Left hindlimb (tissue), 1 donor: ENCODE measurements at regions not wholly inside any gene's neighbourhood (a gene's known extent, or its start where the extent isn't known, plus 50 kb on each side); places are given as distances from the start of the nearest gene placed in this dataset.
"Not testable (repeated sequence)": the region's sequence is repeated elsewhere in the genome, so short reads cannot be mapped to it uniquely, and the experiment has no call there.

Experiments
- DNase-seq: peaks from one replicate; pipeline ENCODE4 v3.0.0-alpha.2; 2018

- DNase-seq, result no peak
These were observed 73.8 kb upstream of the EPCAM start for GRCh38 chr2:47295131-47295980.

GRCh38 chr2:47293976-47294375 lies 75.1 kb upstream of the EPCAM start:
- no peak for DNase-seq

GRCh38 chr2:47288864-47289263 lies 80.2 kb upstream of the EPCAM start:
- DNase-seq, result no peak

- no peak for DNase-seq
These were observed 85.5 kb upstream of the EPCAM start for GRCh38 chr2:47283659-47284058.

- no peak for DNase-seq
These were observed 86.4 kb upstream of the EPCAM start for GRCh38 chr2:47282621-47283272.

- not testable (repeated sequence) for DNase-seq
These were observed 89.6 kb upstream of the EPCAM start for GRCh38 chr2:47279525-47279924.

- DNase-seq, result no peak
These were observed 91.1 kb upstream of the EPCAM start for GRCh38 chr2:47277987-47278386.

GRCh38 chr2:47277187-47277586 lies 91.9 kb upstream of the EPCAM start:
- no peak for DNase-seq

GRCh38 chr2:47276061-47276460 lies 93.0 kb upstream of the EPCAM start:
- no peak for DNase-seq

GRCh38 chr2:47274054-47274782 lies 94.9 kb upstream of the EPCAM start:
- DNase-seq, result no peak

GRCh38 chr2:47272905-47273758 lies 96.0 kb upstream of the EPCAM start:
- DNase-seq, result no peak

GRCh38 chr2:47272031-47272864 lies 95.9 kb upstream of the CALM2 start:
- DNase-seq, result peak; percentile 79

- no peak for DNase-seq
These were observed 95.0 kb upstream of the CALM2 start for GRCh38 chr2:47271054-47272000.

- DNase-seq, result no peak
These were observed 94.1 kb upstream of the CALM2 start for GRCh38 chr2:47270421-47270820.

- no peak for DNase-seq
These were observed 93.3 kb upstream of the CALM2 start for GRCh38 chr2:47269316-47270232.

- no peak for DNase-seq
These were observed 91.4 kb upstream of the CALM2 start for GRCh38 chr2:47267711-47268086.

GRCh38 chr2:47266939-47267710 lies 90.8 kb upstream of the CALM2 start:
- DNase-seq, result no peak

GRCh38 chr2:47265751-47266231 lies 89.5 kb upstream of the CALM2 start:
- DNase-seq, result no peak

- DNase-seq, result no peak
These were observed 88.8 kb upstream of the CALM2 start for GRCh38 chr2:47265158-47265557.
